GM12874 (cell line): ENCODE measurements at regions not wholly inside any gene's neighbourhood (a gene's known extent, or its start where the extent isn't known, plus 50 kb on each side); places are given as distances from the start of the nearest gene placed in this dataset.

Source experiments
- TF ChIP-seq, protein P1 (sequence below): IDR thresholded peaks from 2 replicates; pipeline ENCODE4 v1.5.1; 2011; ENCODE audit warnings: low read depth, mild to moderate bottlenecking, control low read depth, low read length, moderate library complexity; ENCODE audit not compliant: insufficient read depth

DNA sequence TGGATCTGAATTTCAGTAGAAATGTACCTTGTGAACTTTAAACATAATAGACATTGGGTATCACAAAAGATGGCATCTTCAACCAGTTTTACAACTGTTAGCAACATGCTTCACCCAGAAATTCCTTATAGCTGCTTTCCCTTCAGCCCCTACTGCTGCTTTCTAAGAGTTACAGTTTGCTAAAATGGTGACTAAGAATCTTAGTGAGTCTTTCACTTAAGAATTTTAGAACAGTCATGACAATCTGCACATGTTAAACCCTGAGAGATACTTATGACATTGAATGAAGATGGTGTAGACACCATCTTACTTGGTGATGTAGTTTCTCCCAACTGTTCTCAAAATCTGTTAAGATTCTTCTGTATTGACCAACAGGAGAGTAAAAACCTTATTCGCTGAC is 129.7 kb upstream of the UBE2E1 start:
- TF ChIP-seq, protein P1, sequence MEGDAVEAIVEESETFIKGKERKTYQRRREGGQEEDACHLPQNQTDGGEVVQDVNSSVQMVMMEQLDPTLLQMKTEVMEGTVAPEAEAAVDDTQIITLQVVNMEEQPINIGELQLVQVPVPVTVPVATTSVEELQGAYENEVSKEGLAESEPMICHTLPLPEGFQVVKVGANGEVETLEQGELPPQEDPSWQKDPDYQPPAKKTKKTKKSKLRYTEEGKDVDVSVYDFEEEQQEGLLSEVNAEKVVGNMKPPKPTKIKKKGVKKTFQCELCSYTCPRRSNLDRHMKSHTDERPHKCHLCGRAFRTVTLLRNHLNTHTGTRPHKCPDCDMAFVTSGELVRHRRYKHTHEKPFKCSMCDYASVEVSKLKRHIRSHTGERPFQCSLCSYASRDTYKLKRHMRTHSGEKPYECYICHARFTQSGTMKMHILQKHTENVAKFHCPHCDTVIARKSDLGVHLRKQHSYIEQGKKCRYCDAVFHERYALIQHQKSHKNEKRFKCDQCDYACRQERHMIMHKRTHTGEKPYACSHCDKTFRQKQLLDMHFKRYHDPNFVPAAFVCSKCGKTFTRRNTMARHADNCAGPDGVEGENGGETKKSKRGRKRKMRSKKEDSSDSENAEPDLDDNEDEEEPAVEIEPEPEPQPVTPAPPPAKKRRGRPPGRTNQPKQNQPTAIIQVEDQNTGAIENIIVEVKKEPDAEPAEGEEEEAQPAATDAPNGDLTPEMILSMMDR = no peak

DNA sequence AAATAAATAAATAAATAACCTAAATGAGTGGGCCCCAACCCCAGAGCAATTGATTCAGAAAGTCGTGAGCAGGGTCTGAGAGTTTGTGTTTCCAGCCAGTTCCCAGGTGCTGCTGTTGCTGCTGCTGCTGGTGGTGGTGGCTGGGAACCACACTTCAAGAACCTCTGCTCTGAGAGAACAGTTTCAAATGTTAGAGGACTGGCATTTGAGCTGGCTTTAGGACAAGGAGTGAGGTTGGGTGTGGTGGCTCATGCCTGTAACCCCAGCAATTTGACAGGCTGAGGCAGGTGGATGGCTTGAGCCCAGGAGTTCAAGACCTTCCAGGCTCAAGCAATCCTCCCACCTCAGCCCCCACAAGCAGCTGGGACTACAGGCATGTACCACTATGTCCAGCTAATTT is 123.1 kb upstream of the UBE2E1 start:
- TF ChIP-seq, protein P1 = 0 out of 2 replicates have a peak, but pooled peaks have one; percentile 3

DNA sequence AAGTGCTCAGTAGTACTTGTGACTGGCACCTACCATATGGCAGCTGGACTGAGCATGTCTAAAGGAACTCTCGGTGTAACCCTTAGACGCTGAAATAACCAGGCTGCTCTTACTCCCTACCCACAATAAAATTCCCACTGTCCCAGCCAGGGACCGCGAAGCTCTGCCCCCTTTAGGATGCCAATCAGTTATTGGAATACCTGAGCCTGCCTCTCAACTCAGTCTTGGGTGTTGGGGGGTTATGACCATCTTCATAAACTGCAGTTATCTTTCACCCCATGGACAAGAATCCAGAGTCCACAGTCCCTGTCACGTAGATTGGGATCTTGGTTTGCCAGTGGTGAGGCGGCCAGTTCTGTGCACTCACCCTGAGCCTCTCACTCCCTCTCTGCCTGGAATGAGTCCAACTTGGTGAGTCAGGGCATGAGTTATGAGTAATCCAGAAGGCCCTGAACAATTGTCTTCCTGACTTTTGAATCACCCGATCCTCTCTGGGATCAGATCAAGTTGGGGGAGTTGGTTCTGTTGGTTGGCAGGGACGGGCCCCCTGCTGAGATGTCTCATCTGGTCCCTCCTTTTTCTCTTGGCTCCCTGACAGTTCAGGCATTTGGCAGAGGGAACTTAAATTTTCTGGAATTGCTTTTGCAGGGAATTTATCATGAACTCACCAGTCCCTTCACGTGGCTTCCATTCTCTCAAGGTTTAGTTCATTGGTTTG is 120.1 kb upstream of the UBE2E1 start:
- TF ChIP-seq, protein P1 = no peak

DNA sequence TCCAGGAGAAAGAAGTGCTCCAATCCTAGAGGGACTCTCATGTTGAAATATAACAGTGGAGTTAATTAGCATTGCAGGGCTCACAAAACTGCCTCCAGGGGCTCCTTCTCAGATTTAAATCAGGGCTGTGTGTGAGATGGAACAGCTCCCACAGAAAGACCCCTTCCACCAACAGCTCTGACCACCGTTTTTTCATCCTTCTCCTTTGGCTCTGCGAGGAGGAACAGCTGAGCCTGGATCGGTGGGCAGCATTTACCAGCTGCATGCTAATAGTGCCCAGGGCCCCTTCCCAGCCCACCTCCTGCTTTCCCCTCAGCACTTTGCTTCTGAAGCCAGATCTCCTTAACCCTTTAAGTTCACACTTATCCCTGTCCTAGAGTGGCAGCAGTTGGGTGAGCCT is 119.2 kb upstream of the UBE2E1 start:
- TF ChIP-seq, protein P1 = no peak

DNA sequence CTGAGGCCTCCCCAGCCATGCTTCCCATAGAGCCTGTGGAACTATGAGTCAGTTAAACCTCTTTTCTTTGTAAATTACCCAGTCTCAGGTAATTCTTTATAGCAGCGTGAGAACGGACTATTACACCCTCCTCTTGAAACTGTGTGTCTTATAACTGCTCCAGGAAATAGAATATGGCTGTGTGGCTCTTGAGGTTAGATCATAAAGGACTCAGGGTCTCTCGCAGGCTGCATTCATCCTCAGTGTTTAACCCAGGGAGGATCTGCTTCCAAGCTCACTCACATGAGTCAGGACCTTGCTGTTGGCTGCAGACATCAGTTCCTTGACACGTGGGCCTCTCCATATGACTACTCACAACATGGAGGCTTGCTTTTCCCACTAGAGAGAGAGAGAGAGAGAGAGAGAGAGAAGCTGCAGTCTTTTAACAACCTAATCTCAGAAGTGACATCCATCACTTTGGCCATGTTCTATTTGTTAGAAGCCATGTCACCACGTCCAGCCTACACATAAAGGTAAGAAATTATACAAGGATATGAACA is 114.3 kb upstream of the UBE2E1 start:
- TF ChIP-seq, protein P1 = no peak

DNA sequence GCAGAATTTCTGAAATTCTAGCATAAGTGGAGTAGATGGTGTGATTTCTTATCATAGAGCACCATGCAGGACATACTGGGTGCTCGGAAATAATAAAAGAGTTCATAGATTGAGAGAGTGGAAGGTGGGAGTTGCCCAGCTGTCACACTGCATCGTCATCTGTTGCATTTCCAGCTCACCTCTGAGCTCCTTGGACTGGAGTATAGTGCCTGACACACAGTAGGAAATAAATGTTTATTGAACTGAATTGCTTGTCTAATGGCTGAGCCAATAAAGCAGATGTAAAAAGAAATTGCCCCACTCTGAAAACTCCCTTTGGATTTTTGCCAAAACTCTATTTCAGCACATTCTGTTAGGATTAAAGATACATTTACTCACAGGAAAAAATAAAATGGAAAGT is 108.9 kb upstream of the UBE2E1 start:
- TF ChIP-seq, protein P1 = no peak

DNA sequence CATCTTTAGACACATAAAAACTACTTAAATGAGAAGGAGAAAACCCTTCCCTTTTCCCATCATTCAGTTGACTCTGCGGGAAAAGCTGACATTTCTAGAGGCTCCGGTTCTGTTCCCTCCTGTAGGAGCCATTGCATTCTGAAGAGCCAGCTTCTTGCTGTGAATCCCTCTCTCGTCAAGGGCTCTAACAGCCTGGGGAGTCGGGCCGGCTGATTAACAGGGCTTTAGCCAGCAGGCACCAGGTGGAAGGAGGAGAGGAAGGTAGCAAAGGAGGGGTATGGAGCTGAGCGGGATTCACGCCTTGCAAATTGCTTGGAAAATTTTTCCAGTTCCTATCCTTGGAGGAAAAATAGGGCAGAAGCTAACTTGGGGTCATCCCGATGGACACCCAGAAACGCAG is 108.3 kb upstream of the UBE2E1 start:
- TF ChIP-seq, protein P1 = no peak
